Keratinocyte (primary cell): ENCODE measurements at regions not wholly inside any gene's neighbourhood (a gene's known extent, or its start where the extent isn't known, plus 50 kb on each side); places are given as distances from the start of the nearest gene placed in this dataset.

ENCODE experiments used
- DNase-seq: peaks from one replicate; pipeline ENCODE4 v3.0.0-alpha.2; 2011; ENCODE audit warnings: low read depth, missing footprints, low spot score
- FAIRE-seq: peaks from 2 replicates; lab custom pipeline; 2011; peaks lifted over from hg19 to GRCh38; lab: Jason Lieb, UNC
- H2AFZ ChIP-seq: 2 replicates; pipeline ENCODE4 v1.6.0; 2012; ENCODE audit warnings: low read length, control low read depth, inconsistent platforms; ENCODE audit not compliant: control insufficient read depth
- H3K27ac ChIP-seq: 2 replicates; pipeline ENCODE4 v1.5.1; 2011; ENCODE audit warnings: low read length; ENCODE audit not compliant: control insufficient read depth, insufficient read depth
- H3K27me3 ChIP-seq: 3 replicates; pipeline ENCODE4 v1.6.0; 2011; ENCODE audit warnings: low read length; ENCODE audit not compliant: control insufficient read depth, insufficient read depth; ENCODE audit errors: extremely low read depth
- H3K36me3 ChIP-seq, 2 experiments: 2 replicates in 1 of 2; 3 replicates in 1 of 2; pipeline ENCODE4 v1.5.1; 2011; ENCODE audit warnings: low read length in 2 of 2, mild to moderate bottlenecking in 1 of 2; ENCODE audit not compliant: control insufficient read depth in 2 of 2, insufficient read depth in 2 of 2; ENCODE audit errors: extremely low read depth in 1 of 2
- H3K4me1 ChIP-seq: 3 replicates; pipeline ENCODE4 v1.5.1; 2011; ENCODE audit warnings: low read length; ENCODE audit not compliant: control insufficient read depth, insufficient read depth; ENCODE audit errors: extremely low read depth
- H3K4me2 ChIP-seq: 3 replicates; pipeline ENCODE4 v1.6.0; 2011; ENCODE audit warnings: low read depth, low read length; ENCODE audit not compliant: control insufficient read depth, insufficient read depth; ENCODE audit errors: extremely low read depth
- H3K4me3 ChIP-seq, 3 experiments: fragments of 200-600 bp in 1 of 3; sonication (generic) in 1 of 3; 2 replicates in 2 of 3; 3 replicates in 1 of 3; pipeline ENCODE4 v1.5.1; 2011 to 2016; ENCODE audit warnings: low read length in 3 of 3, mild to moderate bottlenecking in 3 of 3, control low read depth in 2 of 3, inconsistent platforms in 1 of 3, low read depth in 1 of 3, mixed read lengths in 1 of 3, mixed run types in 1 of 3, moderate library complexity in 1 of 3; ENCODE audit not compliant: control insufficient read depth in 2 of 3, insufficient read depth in 2 of 3; ENCODE audit errors: extremely low read depth in 1 of 3
- H3K79me2 ChIP-seq: 2 replicates; pipeline ENCODE4 v1.6.0; 2012; ENCODE audit warnings: low read length; ENCODE audit not compliant: control insufficient read depth, insufficient read depth
- H3K9ac ChIP-seq: 3 replicates; pipeline ENCODE4 v1.6.0; 2011; ENCODE audit warnings: low read length; ENCODE audit not compliant: control insufficient read depth, insufficient read depth; ENCODE audit errors: extremely low read depth
- H3K9me1 ChIP-seq: 3 replicates; pipeline ENCODE4 v1.6.0; 2011; ENCODE audit warnings: low read length; ENCODE audit not compliant: control insufficient read depth, insufficient read depth; ENCODE audit errors: extremely low read depth
- H3K9me3 ChIP-seq: 2 replicates; pipeline ENCODE4 v1.5.1; 2012; ENCODE audit warnings: low read depth, low read length; ENCODE audit not compliant: control insufficient read depth
- H4K20me1 ChIP-seq: 3 replicates; pipeline ENCODE4 v1.6.0; 2011; ENCODE audit warnings: low read length; ENCODE audit not compliant: control insufficient read depth, insufficient read depth; ENCODE audit errors: extremely low read depth
- CTCF ChIP-seq, 3 experiments: IDR thresholded peaks in 1 of 3; conservative IDR thresholded peaks in 1 of 3; optimal IDR thresholded peaks in 1 of 3; 2 replicates in 2 of 3; 3 replicates in 1 of 3; pipeline versions ENCODE3 to v1.5.1; 2011; ENCODE audit warnings: low read length in 3 of 3, mild to moderate bottlenecking in 3 of 3, moderate library complexity in 2 of 3, control low read depth in 1 of 3, inconsistent platforms in 1 of 3; ENCODE audit not compliant: insufficient read depth in 2 of 3; ENCODE audit errors: extremely low read depth in 1 of 3
- EZH2 ChIP-seq: IDR thresholded peaks from one replicate; pipeline ENCODE4 v1.6.1; 2012; ENCODE audit warnings: inconsistent platforms, mild to moderate bottlenecking, low read length, moderate library complexity
- dilution Hi-C: fragments of 300-500 bp; cut with MboI; formaldehyde crosslinking; loops from one replicate; pipeline ENCODE4 v1.7.0; 2020; ENCODE audit warnings: low sequenced_read_pairs; ENCODE audit not compliant: extremely low pct_ligation_motif_present

- Histone ChIP-seq H2AFZ (no peak overlapping the region), H3K9ac (no peak overlapping the region), H3K4me2 (no peak overlapping the region), H3K79me2 (no peaks in the 10 kb centered on the region), H3K4me1 (no peaks in the 10 kb centered on the region), H3K4me3 (no peak overlapping the region), H4K20me1 (no peaks in the 10 kb centered on the region), H3K27ac (no peak overlapping the region), H3K27me3 (no peaks in the 10 kb centered on the region), H3K9me3 (no peaks in the 10 kb centered on the region), H3K9me1 (no peaks in the 10 kb centered on the region), H3K36me3 (no peaks in the 10 kb centered on the region)
- DNase-seq = no peak
- dilution Hi-C loops = no loop called here
- no peak for FAIRE-seq
- TF ChIP-seq EZH2 = no peak
- no peak for TF ChIP-seq CTCF (optimal IDR thresholded peaks at IDR 0.05 in 1 of 3, IDR thresholded peaks at IDR 0.05 in 1 of 3, conservative IDR thresholded peaks at IDR 0.05 in 1 of 3; ENCODE audit: extremely low read depth in 1 of 3, insufficient read depth in 2 of 3, low read length in 3 of 3)
Measured at GRCh38 chr4:180870623-180871022, 1372.6 kb upstream of the TENM3 start.

- Histone ChIP-seq H3K4me2 (no peak overlapping the region), H3K27me3 (no peaks in the 10 kb centered on the region), H3K79me2 (no peaks in the 10 kb centered on the region), H3K36me3 (no peaks in the 10 kb centered on the region), H3K4me3 (no peak overlapping the region), H3K9me3 (no peaks in the 10 kb centered on the region), H2AFZ (no peak overlapping the region), H3K27ac (no peak overlapping the region), H3K4me1 (no peaks in the 10 kb centered on the region), H3K9ac (no peak overlapping the region), H3K9me1 (no peaks in the 10 kb centered on the region), H4K20me1 (no peaks in the 10 kb centered on the region)
- TF ChIP-seq CTCF (optimal IDR thresholded peaks at IDR 0.05 in 1 of 3, IDR thresholded peaks at IDR 0.05 in 1 of 3, conservative IDR thresholded peaks at IDR 0.05 in 1 of 3; ENCODE audit: extremely low read depth in 1 of 3, insufficient read depth in 2 of 3, low read length in 3 of 3) = no peak
- TF ChIP-seq EZH2 = no peak
- dilution Hi-C loops = no loop called here
- DNase-seq (no peak), FAIRE-seq (no peak)
Measured at GRCh38 chr4:180898305-180898704, 1344.9 kb upstream of the TENM3 start.
